Transverse colon (tissue), 4 donors: ENCODE measurements at regions not wholly inside any gene's neighbourhood (a gene's known extent, or its start where the extent isn't known, plus 50 kb on each side); places are given as distances from the start of the nearest gene placed in this dataset.

Experiments
- DNase-seq: peaks from one replicate; pipeline ENCODE4 v3.0.0-alpha.2; 2019
- H3K27ac ChIP-seq, 4 donors: fragments of 200-600 bp; sonication (generic); 2 replicates each; pipeline ENCODE4 v1.5.1; 2016 to 2018; ENCODE audit warnings: inconsistent platforms in 4 of 4
- H3K27me3 ChIP-seq: fragments of 200-600 bp; sonication (generic); 2 replicates; pipeline ENCODE4 v1.5.1; 2017; ENCODE audit warnings: inconsistent platforms
- H3K36me3 ChIP-seq, 4 donors: fragments of 200-600 bp; sonication (generic); 2 replicates each; pipeline ENCODE4 v1.5.1; 2017 to 2019; ENCODE audit warnings: inconsistent platforms in 4 of 4
- H3K4me1 ChIP-seq, 4 donors: fragments of 200-600 bp; sonication (generic); 2 replicates each; pipeline ENCODE4 v1.5.1; 2017 to 2020; ENCODE audit warnings: inconsistent platforms in 4 of 4
- H3K4me3 ChIP-seq, 4 donors: fragments of 200-600 bp; sonication (generic); 1 replicate in 1 of 4; 2 replicates in 3 of 4; pipeline versions ENCODE4 v1.5.1 to v1.6.1; 2017 to 2019; ENCODE audit warnings: inconsistent platforms in 4 of 4
- H3K9me3 ChIP-seq, 2 donors: fragments of 200-600 bp; sonication (generic); 2 replicates each; pipeline ENCODE4 v1.5.1; 2017 to 2019; ENCODE audit warnings: inconsistent platforms in 2 of 2
- EP300 ChIP-seq: sonication (generic); formaldehyde crosslinking; IDR thresholded peaks from one replicate; pipeline ENCODE4 v1.6.1; 2017; ENCODE audit warnings: antibody characterized with exemption, low read depth
- POLR2A ChIP-seq: fragments of 450-650 bp; IDR thresholded peaks from one replicate; pipeline ENCODE4 v1.6.1; 2016; ENCODE audit warnings: antibody characterized with exemption, mild to moderate bottlenecking, moderate library complexity
- POLR2AphosphoS5 ChIP-seq, 3 donors: sonication (generic); formaldehyde crosslinking; IDR thresholded peaks; one replicate each; pipeline ENCODE4 v1.6.1; 2016; ENCODE audit warnings: antibody characterized with exemption in 3 of 3
- WGBS, 2 donors: methylation state at CpG; one replicate each; pipeline ENCODE4 v1.1.5; 2018; ENCODE audit warnings: low coverage in 1 of 2; 5-methylcytosine and 5-hydroxymethylcytosine counted together
- in situ Hi-C, 4 donors: fragments of 200-750 bp; cut with MboI; loops; one replicate each; pipeline versions ENCODE4 v1.15.0 to v1.15.1; 2017; ENCODE audit warnings: low sequenced_read_pairs in 3 of 4, low pct_ligation_motif_present in 1 of 4, low pct_unique_long_range_greater_than_20kb in 1 of 4
- intact Hi-C: fragments of 100-400 bp; cut with DNase I; formaldehyde crosslinking; loops from one replicate; pipeline ENCODE4 v1.15.1; 2023; ENCODE audit warnings: low total_unique reads
- TF ChIP-seq, protein P1 (sequence below), 5 experiments: fragments of 200-600 bp in 3 of 5; fragments of 450-650 bp in 2 of 5; sonication (generic) in 3 of 5; IDR thresholded peaks; 1 replicate in 2 of 5; 2 replicates in 3 of 5; pipeline ENCODE4 v1.5.1; 2016 to 2017; ENCODE audit warnings: antibody characterized with exemption in 5 of 5, inconsistent platforms in 3 of 5, mild to moderate bottlenecking in 2 of 5, moderate library complexity in 1 of 5

DNA sequence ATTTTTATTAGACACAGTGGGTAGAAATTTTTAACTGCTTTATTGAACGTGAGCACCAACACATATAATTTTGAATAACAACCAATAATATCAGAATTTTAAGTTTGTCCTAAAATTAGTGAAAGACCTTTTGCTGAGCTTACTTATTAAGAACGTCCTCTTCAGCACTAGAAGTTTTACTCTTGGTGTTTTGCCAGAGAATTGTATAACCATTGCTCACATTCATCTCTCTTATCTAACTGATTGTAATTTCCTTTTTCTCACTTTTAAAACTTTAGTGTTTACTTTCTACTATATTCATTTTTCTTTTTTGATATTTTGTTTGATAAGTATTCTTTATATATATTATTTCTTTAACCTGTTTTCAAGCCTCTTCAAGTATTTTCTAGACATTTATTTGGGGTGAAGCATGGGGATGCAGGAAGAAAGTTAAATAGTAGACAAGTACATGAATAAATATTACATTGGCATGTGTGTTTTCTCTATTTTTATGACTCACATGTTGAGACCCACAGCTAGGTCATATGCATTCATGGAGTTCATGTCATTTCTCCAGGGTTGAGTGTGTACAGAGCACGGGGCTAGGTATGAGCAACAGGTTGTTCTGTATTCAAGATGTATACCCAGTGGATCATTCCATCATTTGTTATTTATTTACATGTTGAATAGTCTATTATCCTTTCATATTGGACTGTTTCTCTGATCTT lies 90.6 kb downstream of the ATP6V1G3 start:
- in situ Hi-C loops = loop anchor here in 1 of 4 donors (25.0 kb wide), 1 partner anchor 363 kb away; no protein-coding TSS in a partner anchor
- no peak overlapping the region for H3K27ac ChIP-seq
- no peaks in the 10 kb centered on the region for H3K9me3 ChIP-seq
- DNase-seq = no peak
- no peaks in the 10 kb centered on the region for H3K36me3 ChIP-seq
- no peak overlapping the region for H3K4me3 ChIP-seq
- intact Hi-C loops = no loop called here
- WGBS, 2 donors = 53 to 60% methylated on average over 3 of the region's 3 CpGs
- no peaks in the 10 kb centered on the region for H3K27me3 ChIP-seq
- no peaks in the 10 kb centered on the region for H3K4me1 ChIP-seq
- no peak for TF ChIP-seq EP300

- in situ Hi-C loops = no loop called here
- H3K27me3 ChIP-seq = no peaks in the 10 kb centered on the region
- no peaks in the 10 kb centered on the region for H3K4me1 ChIP-seq
- TF ChIP-seq POLR2AphosphoS5 (IDR thresholded peaks at IDR 0.05) (no peak), POLR2A (no peak), EP300 (no peak)
- TF ChIP-seq, protein P1, sequence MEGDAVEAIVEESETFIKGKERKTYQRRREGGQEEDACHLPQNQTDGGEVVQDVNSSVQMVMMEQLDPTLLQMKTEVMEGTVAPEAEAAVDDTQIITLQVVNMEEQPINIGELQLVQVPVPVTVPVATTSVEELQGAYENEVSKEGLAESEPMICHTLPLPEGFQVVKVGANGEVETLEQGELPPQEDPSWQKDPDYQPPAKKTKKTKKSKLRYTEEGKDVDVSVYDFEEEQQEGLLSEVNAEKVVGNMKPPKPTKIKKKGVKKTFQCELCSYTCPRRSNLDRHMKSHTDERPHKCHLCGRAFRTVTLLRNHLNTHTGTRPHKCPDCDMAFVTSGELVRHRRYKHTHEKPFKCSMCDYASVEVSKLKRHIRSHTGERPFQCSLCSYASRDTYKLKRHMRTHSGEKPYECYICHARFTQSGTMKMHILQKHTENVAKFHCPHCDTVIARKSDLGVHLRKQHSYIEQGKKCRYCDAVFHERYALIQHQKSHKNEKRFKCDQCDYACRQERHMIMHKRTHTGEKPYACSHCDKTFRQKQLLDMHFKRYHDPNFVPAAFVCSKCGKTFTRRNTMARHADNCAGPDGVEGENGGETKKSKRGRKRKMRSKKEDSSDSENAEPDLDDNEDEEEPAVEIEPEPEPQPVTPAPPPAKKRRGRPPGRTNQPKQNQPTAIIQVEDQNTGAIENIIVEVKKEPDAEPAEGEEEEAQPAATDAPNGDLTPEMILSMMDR (IDR thresholded peaks at IDR 0.05) = no peak
- H3K27ac ChIP-seq = no peak overlapping the region
- no peak for DNase-seq
- no peak overlapping the region for H3K4me3 ChIP-seq
- intact Hi-C loops = no loop called here
- no peaks in the 10 kb centered on the region for H3K36me3 ChIP-seq
- H3K9me3 ChIP-seq = no peaks in the 10 kb centered on the region
Observed at GRCh38 chr1:198449261-198449660, 91.2 kb downstream of the ATP6V1G3 start.

DNA sequence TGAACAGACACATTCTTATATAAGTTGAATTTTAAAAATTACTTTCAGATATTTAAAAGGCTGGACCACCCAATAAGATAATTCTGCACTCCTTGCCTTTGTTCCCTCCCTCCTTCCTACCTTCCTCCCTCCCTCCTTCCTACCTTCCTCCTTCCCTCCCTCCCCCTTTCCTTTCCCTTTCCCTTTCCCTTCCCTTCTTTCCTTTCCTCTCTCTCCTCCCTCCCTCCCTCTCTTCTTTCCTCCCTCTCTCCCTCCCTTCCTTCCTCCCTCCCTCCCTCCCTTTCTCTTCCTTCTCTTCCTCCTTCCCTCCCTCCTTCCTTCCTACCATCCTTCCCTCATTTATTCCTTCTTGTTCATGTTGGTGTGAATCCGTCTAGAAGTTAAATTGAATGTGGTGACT lies 93.0 kb downstream of the ATP6V1G3 start:
- TF ChIP-seq POLR2AphosphoS5 (IDR thresholded peaks at IDR 0.05) (no peak), EP300 (no peak), POLR2A (no peak)
- H3K4me3 ChIP-seq = no peak overlapping the region
- no peaks in the 10 kb centered on the region for H3K4me1 ChIP-seq
- DNase-seq = no peak
- H3K27ac ChIP-seq = no peak overlapping the region
- intact Hi-C loops = no loop called here
- 85 to 92% methylated on average over 1 of the region's 1 CpG for WGBS, 2 donors
- H3K27me3 ChIP-seq = no peaks in the 10 kb centered on the region
- H3K36me3 ChIP-seq = no peaks in the 10 kb centered on the region
- H3K9me3 ChIP-seq = no peaks in the 10 kb centered on the region
- in situ Hi-C loops = no loop called here

GRCh38 chr1:198445872-198446271 lies 94.6 kb downstream of the ATP6V1G3 start:
- Histone ChIP-seq H3K9me3 (no peaks in the 10 kb centered on the region), H3K4me3 (no peak overlapping the region), H3K27me3 (no peaks in the 10 kb centered on the region), H3K36me3 (no peaks in the 10 kb centered on the region), H3K4me1 (no peaks in the 10 kb centered on the region), H3K27ac (no peak overlapping the region)
- 64 to 78% methylated on average over 3 of the region's 3 CpGs for WGBS, 2 donors
- DNase-seq = no peak
- in situ Hi-C loops (no loop called here), intact Hi-C loops (no loop called here)
- TF ChIP-seq POLR2A (no peak), EP300 (no peak), POLR2AphosphoS5 (IDR thresholded peaks at IDR 0.05) (no peak)
- TF ChIP-seq, protein P1 (IDR thresholded peaks at IDR 0.05) = no peak

GRCh38 chr1:198444792-198445191 lies 95.7 kb downstream of the ATP6V1G3 start:
- Histone ChIP-seq H3K4me1 (no peaks in the 10 kb centered on the region), H3K36me3 (no peaks in the 10 kb centered on the region), H3K27me3 (no peaks in the 10 kb centered on the region), H3K9me3 (no peaks in the 10 kb centered on the region), H3K4me3 (no peak overlapping the region), H3K27ac (no peak overlapping the region)
- TF ChIP-seq POLR2A (no peak), POLR2AphosphoS5 (IDR thresholded peaks at IDR 0.05) (no peak), EP300 (no peak)
- TF ChIP-seq, protein P1 (IDR thresholded peaks at IDR 0.05) = no peak
- intact Hi-C loops = no loop called here
- 25 to 39% methylated on average over 1 of the region's 1 CpG for WGBS, 2 donors
- DNase-seq = no peak
- in situ Hi-C loops = no loop called here
